HEK293T (cell line): ENCODE measurements at regions not wholly inside any gene's neighbourhood (a gene's known extent, or its start where the extent isn't known, plus 50 kb on each side); places are given as distances from the start of the nearest gene placed in this dataset.
"Not testable (repeated sequence)": the region's sequence is repeated elsewhere in the genome, so short reads cannot be mapped to it uniquely, and the experiment has no call there.

ENCODE experiments used
- CTCF ChIA-PET: fragments of 350-600 bp; formaldehyde crosslinking; extraction: SDS; loops from one replicate; lab custom pipeline; 2021; ENCODE audit warnings: antibody characterized with exemption, inconsistent platforms; lab: Yijun Ruan, JAX
- POLR2A ChIA-PET: fragments of 350-600 bp; formaldehyde crosslinking; extraction: SDS; loops from one replicate; lab custom pipeline; 2020; ENCODE audit warnings: antibody characterized with exemption, inconsistent platforms; lab: Yijun Ruan, JAX
- DNase-seq: peaks from one replicate; pipeline ENCODE4 v3.0.0; 2012; ENCODE audit warnings: mixed read lengths; ENCODE audit errors: extremely low spot score
- ARNT ChIP-seq: fragments of 450-650 bp; IDR thresholded peaks from 2 replicates; pipeline ENCODE4 v1.6.1; 2017; ENCODE audit warnings: mild to moderate bottlenecking
- BHLHE40 ChIP-seq: fragments of 450-650 bp; IDR thresholded peaks from 2 replicates; pipeline ENCODE4 v1.6.1; 2016; ENCODE audit warnings: mild to moderate bottlenecking, moderate library complexity, borderline replicate concordance
- CTBP1 ChIP-seq: fragments of 450-650 bp; IDR thresholded peaks from 2 replicates; pipeline ENCODE4 v1.6.1; 2016; ENCODE audit warnings: borderline replicate concordance
- ELF4 ChIP-seq: fragments of 450-650 bp; IDR thresholded peaks from 2 replicates; pipeline ENCODE4 v1.6.1; 2017; ENCODE audit warnings: antibody characterized with exemption
- FOXA1 ChIP-seq: fragments of 450-650 bp; IDR thresholded peaks from 2 replicates; pipeline ENCODE4 v1.6.1; 2016; ENCODE audit warnings: mild to moderate bottlenecking
- FOXK2 ChIP-seq: fragments of 450-650 bp; IDR thresholded peaks from 2 replicates; pipeline ENCODE4 v1.6.1; 2016; ENCODE audit warnings: mild to moderate bottlenecking
- FOXM1 ChIP-seq: fragments of 450-650 bp; IDR thresholded peaks from 2 replicates; pipeline ENCODE4 v1.6.1; 2017; ENCODE audit warnings: mild to moderate bottlenecking, borderline replicate concordance
- HDGF ChIP-seq: fragments of 450-650 bp; IDR thresholded peaks from 2 replicates; pipeline ENCODE4 v1.6.1; 2017; ENCODE audit warnings: antibody characterized with exemption, borderline replicate concordance
- L3MBTL2 ChIP-seq: fragments of 450-650 bp; conservative IDR thresholded peaks from 2 replicates; pipeline ENCODE4 v1.6.1; 2016; ENCODE audit warnings: mild to moderate bottlenecking
- LEF1 ChIP-seq: fragments of 450-650 bp; IDR thresholded peaks from 2 replicates; pipeline ENCODE4 v1.6.1; 2017; ENCODE audit warnings: mild to moderate bottlenecking, borderline replicate concordance
- NFRKB ChIP-seq: fragments of 450-650 bp; IDR thresholded peaks from 2 replicates; pipeline ENCODE4 v1.6.1; 2016; ENCODE audit warnings: mild to moderate bottlenecking, moderate library complexity
- PKNOX1 ChIP-seq: fragments of 450-650 bp; IDR thresholded peaks from 2 replicates; pipeline ENCODE4 v1.6.1; 2016
- SP1 ChIP-seq: fragments of 450-650 bp; IDR thresholded peaks from 2 replicates; pipeline ENCODE4 v1.6.1; 2017
- SUZ12 ChIP-seq: fragments of 450-650 bp; IDR thresholded peaks from 2 replicates; pipeline ENCODE4 v1.6.1; 2016; ENCODE audit warnings: mild to moderate bottlenecking
- TARDBP ChIP-seq: fragments of 450-650 bp; IDR thresholded peaks from 2 replicates; pipeline ENCODE4 v1.6.1; 2016
- ZNF384 ChIP-seq: fragments of 450-650 bp; IDR thresholded peaks from 2 replicates; pipeline ENCODE4 v1.6.1; 2016

- CTCF ChIA-PET = no interaction called here
- TF ChIP-seq CTBP1 = no peak
- POLR2A ChIA-PET = no interaction called here
- DNase-seq = no peak
Observed at GRCh38 chr4:33975995-33976394, 2268.3 kb downstream of the ARAP2 start.

GRCh38 chr4:33979781-33980180 lies 2264.5 kb downstream of the ARAP2 start:
- POLR2A ChIA-PET, CTCF ChIA-PET, DNase-seq: not testable (repeated sequence)

GRCh38 chr4:33980361-33980760 lies 2264.0 kb downstream of the ARAP2 start:
- no peak for DNase-seq
- POLR2A ChIA-PET = no interaction called here
- no peak for TF ChIP-seq ARNT
- TF ChIP-seq TARDBP = no peak
- no peak for TF ChIP-seq FOXK2
- CTCF ChIA-PET = no interaction called here

- DNase-seq = no peak
- TF ChIP-seq ELF4 = no peak
- no peak for TF ChIP-seq LEF1
- no peak for TF ChIP-seq NFRKB
- no peak for TF ChIP-seq HDGF
- TF ChIP-seq BHLHE40 = no peak
- no peak for TF ChIP-seq SUZ12
- no peak for TF ChIP-seq ZNF384
- TF ChIP-seq SP1 = no peak
- no peak for TF ChIP-seq TARDBP
- TF ChIP-seq ARNT = no peak
- TF ChIP-seq PKNOX1 = no peak
- no peak for TF ChIP-seq FOXA1
- no peak for TF ChIP-seq CTBP1
- no peak for TF ChIP-seq L3MBTL2
- TF ChIP-seq FOXK2 = no peak
- no peak for TF ChIP-seq FOXM1
- POLR2A ChIA-PET = no interaction called here
- CTCF ChIA-PET = no interaction called here
Observed at GRCh38 chr4:33989820-33990443, 2254.4 kb downstream of the ARAP2 start.

GRCh38 chr4:33996075-33996718 lies 2248.1 kb downstream of the ARAP2 start:
- TF ChIP-seq L3MBTL2 = no peak
- ChIA-PET POLR2A (no interaction called here), CTCF (no interaction called here)
- DNase-seq = no peak

GRCh38 chr4:33998291-33998690 lies 2246.0 kb downstream of the ARAP2 start:
- ChIA-PET CTCF (no interaction called here), POLR2A (no interaction called here)
- TF ChIP-seq FOXM1 (no peak), ZNF384 (no peak), BHLHE40 (no peak), ELF4 (no peak), NFRKB (no peak), FOXK2 (no peak), HDGF (no peak), SUZ12 (no peak), LEF1 (no peak), PKNOX1 (no peak), SP1 (no peak), ARNT (no peak), TARDBP (no peak)
- no peak for DNase-seq

- ChIA-PET POLR2A (no interaction called here), CTCF (no interaction called here)
- TF ChIP-seq BHLHE40 = no peak
- no peak for TF ChIP-seq LEF1
- no peak for TF ChIP-seq FOXK2
- TF ChIP-seq TARDBP = no peak
- TF ChIP-seq ELF4 = no peak
- no peak for TF ChIP-seq CTBP1
- TF ChIP-seq FOXA1 = no peak
- DNase-seq = no peak
Observed at GRCh38 chr4:34000356-34000755, 2244.0 kb downstream of the ARAP2 start.

- CTCF ChIA-PET, DNase-seq, POLR2A ChIA-PET: not testable (repeated sequence)
Observed at GRCh38 chr4:34006540-34006939, 2237.8 kb downstream of the ARAP2 start.

- CTCF ChIA-PET = no interaction called here
- TF ChIP-seq ZNF384 (no peak), BHLHE40 (no peak), SUZ12 (no peak), SP1 (no peak), ELF4 (no peak), HDGF (no peak), NFRKB (no peak), LEF1 (no peak), TARDBP (no peak), FOXM1 (no peak), FOXA1 (no peak), ARNT (no peak), FOXK2 (no peak), PKNOX1 (no peak), CTBP1 (no peak), L3MBTL2 (no peak)
- no peak for DNase-seq
- POLR2A ChIA-PET = no interaction called here
Observed at GRCh38 chr4:34009951-34010350, 2234.4 kb downstream of the ARAP2 start.
